GM19324 (cell line): ENCODE measurements at regions not wholly inside any gene's neighbourhood (a gene's known extent, or its start where the extent isn't known, plus 50 kb on each side); places are given as distances from the start of the nearest gene placed in this dataset.

Experiments used
- ATAC-seq: cut with Tn5 transposase; IDR thresholded peaks from one replicate; pipeline ENCODE4 v1.9.1; 2021; ENCODE audit warnings: mild to moderate bottlenecking, moderate library complexity; ENCODE audit not compliant: unreplicated experiment, low FRiP score

DNA sequence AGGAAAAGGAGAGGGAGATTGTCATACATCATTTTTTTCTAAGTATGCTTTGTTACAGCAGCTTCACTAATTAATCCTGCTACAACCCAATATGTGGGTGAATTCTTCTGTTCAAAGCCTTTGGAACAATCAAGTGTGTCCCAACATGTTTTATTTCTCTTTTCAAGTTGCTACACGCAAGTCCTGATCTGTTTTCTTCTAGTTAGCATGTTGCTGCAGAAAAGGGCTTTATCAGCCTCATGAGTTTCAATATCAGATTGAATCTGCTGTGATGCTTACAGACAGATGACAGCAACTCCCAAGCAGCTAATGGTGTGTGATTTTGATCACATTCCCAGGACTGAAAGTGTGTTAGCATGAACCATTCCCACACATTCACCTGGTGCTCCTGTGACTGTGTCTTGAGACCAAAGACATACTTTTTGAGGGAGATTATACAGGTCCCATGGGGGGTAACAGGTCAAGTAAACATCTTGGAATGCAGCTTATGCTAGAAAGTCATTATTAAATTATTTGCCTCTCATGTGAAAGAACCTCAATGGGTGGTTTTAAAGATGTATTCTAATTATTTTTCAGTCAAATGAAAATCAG is 96.9 kb upstream of the KCNJ16 start:
- no peak for ATAC-seq

DNA sequence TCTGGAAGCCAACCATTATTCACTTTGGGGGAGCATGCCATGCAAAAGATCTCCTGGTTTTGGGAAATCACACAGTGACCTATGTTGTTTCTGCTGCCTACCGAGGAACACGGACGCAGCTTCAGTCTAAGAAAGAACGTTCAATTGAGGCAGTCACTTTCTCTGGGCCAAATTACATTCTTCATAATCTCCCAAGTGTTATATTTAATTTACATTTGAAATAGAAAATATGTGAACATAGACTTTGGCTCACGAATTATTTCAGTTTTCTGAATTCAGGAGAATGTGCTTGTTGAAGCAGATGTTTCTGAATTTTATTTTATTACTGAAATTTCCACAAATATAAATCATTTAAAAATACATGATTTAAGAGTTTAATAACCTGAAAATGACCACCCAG is 93.6 kb upstream of the KCNJ16 start:
- ATAC-seq = no peak

DNA sequence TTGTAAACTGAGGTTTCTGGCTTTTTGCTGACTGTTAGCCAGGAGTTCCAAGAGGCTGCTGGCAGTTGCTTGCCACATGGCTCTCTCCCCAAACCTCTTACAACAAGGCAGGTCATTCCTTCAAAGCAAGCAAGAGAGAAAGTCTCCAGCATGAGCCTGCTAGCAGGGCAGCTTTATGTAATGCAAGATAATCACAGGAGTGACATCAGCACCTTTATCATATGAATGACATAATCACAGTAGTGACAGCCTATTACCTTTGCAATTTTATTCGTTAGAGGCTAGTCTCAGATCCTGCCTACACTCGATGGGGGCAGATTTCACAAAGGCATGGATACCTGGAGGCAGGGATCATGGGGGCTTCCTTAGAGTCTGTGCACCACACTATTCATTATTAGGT is 79.5 kb upstream of the KCNJ16 start:
- no peak for ATAC-seq

DNA sequence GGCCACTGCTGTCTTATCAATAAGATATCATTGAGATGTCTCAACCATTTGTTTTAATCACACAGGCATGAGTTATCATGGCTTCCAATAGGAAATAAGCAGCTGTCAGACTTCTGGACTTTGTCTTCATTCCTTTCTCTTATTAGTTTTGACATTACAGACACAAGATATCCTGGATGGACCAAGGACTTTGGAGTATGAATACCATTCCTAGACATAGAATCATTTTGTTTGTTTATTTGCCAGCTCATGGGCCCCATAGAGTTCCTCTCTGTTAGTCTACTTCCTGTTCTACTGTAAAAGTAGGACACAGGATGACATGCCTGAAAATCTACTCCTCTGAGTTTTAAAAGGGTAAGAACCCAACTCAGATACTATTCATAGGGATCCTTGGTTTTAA is 77.7 kb upstream of the KCNJ16 start:
- no peak for ATAC-seq

DNA sequence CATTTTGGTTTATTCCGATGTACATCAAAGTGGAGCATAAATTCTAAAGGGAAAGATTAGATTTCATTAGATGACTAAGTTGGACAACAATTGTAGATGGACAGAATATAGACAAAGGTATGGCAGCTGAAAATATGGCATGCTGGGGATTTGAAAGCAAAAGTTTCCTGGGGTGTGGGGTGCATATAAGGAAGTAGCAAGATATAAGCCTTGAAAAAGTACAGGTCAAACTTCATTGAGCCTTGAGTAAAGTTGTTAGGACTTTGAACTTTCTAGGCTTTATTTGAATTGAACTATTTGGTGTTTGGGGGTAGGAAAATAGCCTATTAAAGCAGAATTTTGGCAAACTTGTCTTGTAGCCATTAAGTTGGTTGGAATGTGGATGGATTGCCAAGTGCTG is 75.8 kb upstream of the KCNJ16 start:
- ATAC-seq = no peak

DNA sequence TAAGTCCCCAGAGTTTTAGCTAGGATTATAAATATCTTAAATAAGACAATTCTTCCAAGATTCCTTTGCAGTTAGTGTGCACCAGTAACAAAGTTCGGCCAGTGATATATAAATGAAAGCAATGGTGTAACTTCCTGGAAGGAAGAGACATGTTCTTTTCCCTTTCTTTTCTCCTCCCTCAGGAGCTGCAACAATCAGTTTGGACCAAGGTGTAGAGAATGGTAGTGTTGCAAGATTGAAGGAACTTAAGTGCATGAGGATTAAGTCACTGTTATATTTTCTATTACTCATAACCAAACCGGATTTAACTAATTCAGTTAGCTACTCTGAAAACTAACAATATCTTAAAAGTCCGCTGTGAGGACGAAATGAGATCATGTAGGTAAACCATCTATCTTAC is 68.9 kb upstream of the KCNJ16 start:
- no peak for ATAC-seq

DNA sequence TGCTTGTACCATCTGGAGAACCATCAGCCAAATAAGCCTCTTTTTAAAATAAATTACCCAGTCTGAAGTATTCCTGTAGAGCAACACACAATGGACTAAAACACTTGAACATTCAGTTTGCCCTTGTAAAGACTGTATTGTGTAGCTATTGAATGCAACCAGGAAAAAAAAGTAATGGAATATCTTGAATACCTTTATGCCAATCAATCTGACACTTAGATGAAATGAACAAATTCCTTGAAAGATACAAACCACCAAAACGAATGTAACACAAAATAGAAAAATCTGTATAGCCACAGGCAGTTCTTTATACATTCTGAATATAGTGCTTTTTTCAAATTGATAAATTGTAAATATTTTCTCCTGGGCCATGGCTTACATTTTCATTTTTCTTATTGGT is 63.3 kb upstream of the KCNJ16 start:
- ATAC-seq = no peak

DNA sequence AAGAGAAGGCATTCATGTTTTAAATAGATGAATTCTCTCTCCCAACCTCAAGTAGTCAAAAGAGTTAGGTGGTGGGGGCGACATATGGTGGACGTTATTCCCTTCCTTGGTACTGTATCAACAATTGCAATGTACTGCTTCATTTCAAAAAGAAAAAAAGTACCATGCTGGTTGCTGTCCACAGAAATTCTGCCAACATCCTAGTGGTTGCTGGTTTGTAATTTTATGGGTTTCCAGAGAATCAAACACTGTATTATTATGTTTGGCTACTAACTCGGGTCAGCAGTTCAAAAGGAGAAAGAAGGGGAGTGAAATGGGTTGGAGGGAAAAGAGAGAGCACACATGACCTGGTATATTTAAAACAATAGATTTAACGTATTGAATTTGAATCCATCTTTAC is 61.1 kb upstream of the KCNJ16 start:
- ATAC-seq = no peak

DNA sequence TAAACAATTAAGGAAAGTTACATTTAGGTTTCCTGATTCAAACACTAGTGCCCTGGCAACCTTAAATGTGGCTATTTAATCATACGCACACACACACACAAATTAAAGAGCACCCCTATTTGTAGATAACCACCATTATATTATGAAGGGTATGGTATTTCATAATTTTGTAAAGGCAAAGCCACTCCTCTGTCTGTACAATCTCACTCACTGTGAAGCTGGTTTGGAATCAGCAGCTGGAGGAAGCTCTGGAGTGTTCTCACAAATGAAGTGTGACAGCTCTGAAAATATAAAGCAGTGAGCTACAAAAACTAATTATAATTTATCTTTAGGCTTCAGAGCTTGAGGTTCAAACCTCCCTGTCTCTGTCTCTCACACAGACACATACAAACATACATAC is 57.9 kb upstream of the KCNJ16 start:
- no peak for ATAC-seq

DNA sequence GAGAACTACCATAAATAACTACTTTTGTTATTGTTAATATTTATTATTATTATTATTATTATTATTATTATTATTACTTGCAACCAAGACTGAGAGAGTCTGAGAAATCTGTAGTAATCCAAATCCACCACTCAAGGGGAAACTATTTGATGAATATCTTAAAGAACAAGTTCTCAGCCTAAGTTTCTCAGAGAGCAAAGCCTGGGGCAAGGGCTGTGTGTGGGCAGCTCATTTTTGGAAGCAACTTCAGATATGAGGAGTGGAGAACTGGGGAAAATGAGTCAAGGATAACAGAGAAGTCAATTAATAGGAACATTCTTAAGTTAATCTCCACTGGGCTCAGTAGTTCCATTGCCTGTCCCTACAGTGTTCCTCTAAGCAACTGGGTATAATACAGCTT is 57.1 kb upstream of the KCNJ16 start:
- no peak for ATAC-seq

DNA sequence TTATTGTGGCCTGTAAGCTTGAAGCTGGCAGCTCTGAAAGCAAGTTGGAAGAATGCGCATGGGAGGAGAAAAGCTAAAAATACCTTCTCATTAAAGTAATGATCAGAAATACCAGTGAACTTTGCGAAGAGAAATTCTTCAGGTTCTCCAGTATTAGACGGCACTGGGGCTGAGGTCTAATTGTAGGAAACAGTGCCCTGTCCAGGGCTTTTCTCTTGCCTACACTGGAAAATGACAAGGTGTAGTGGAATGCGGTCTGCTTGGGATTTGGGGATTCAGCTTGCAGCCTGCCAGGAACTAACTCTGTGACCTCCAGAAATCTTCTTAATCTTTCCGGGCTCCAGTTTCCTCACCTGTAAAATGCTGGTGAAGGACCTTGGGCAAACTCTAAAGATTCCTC is 53.3 kb upstream of the KCNJ16 start:
- ATAC-seq = no peak

DNA sequence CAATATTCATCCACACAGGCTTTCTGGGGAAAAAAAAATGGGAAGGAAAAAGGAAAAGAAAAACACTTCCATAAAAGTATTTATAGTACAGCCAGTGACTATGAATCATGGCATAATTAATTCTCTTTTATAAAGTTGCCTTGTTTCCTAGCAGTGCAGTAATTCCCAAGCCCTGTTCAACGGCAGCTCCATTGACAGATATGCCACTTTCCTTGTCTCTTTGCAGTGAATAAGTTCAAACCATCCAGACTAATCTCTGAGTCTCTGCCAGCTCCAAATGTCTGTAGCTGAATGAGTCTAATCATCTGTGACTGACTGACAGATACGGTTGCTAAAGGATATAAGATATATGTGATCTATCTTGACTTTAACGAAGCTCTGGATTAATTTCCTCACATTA is 52.9 kb upstream of the KCNJ16 start:
- ATAC-seq = no peak

DNA sequence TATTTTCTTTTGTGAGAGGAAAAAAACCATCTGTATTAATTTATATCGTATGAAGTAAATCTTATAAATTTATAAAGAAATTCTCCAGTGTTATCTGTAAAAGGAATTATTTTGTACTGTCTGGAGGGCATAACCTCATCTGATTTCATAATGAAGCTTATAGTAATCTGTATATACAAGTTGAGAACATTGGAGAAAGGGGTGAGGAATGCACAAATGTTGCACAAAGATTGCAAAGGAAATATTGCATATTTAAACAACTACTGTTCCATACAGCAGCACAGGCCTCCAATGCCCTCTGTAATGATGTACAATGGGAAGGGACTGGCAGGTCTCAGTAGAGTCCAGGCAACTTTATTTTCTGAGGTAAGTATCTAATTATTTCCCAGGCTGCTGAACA is 50.8 kb upstream of the KCNJ16 start:
- ATAC-seq = no peak
